HG02678 (cell line): ENCODE measurements at regions not wholly inside any gene's neighbourhood (a gene's known extent, or its start where the extent isn't known, plus 50 kb on each side); places are given as distances from the start of the nearest gene placed in this dataset.
A peak's percentile ranks its signal among the peaks of the same experiment; 100 is the strongest.

ENCODE experiments used
- ATAC-seq: cut with Tn5 transposase; IDR thresholded peaks from one replicate; pipeline ENCODE4 v1.9.1; 2021; ENCODE audit warnings: mild to moderate bottlenecking, moderate library complexity; ENCODE audit not compliant: unreplicated experiment

- no peak for ATAC-seq
These were observed 86.2 kb upstream of the RPS6KA3 start for GRCh38 chrX:20352935-20353336.

- ATAC-seq: no peak
These were observed 85.8 kb upstream of the RPS6KA3 start for GRCh38 chrX:20352504-20352903.

DNA sequence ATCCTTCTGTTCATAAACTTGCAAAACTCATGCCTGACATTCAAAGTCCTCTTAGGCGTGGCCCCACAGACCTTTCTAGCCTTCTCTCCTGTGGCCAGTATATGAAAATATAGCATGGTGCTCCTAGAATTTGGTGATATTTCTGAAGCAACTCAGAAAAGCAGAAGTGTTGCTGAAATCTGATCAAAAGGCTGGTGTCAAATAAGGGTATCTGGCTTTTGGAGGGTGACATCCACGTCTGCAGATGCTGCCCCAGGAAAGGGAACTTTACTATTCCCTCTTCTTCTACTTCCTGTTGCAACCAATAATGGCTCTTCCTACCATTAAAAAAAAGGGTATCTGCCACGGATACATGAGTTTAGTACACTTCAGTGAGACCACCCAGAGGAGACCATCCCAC lies 83.9 kb upstream of the RPS6KA3 start:
- ATAC-seq: no peak

GRCh38 chrX:20348139-20348538 lies 81.4 kb upstream of the RPS6KA3 start:
- no peak for ATAC-seq

GRCh38 chrX:20347481-20347880 lies 80.8 kb upstream of the RPS6KA3 start:
- ATAC-seq: no peak

DNA sequence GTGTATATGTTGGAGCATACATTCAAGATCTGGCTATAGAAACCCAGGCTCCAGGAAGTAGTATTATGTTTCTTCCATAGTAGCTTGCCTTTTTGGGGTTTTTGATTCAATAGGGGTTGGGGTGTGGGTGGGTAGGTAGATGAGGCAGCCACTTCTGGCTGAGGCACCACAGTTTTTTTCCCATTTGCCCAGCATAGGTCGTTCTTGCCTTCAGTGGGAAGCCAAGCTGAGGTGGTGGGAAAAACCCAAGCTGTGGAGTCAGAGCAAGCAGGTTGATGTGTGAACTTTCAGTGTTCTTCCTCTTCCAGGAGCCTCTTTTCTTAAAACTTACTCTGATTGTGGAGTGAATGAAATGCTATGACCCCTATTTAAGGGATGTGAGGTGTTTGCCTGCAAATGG lies 67.0 kb upstream of the RPS6KA3 start:
- ATAC-seq: no peak

- ATAC-seq: no peak
These were observed 63.8 kb upstream of the RPS6KA3 start for GRCh38 chrX:20330545-20330944.

GRCh38 chrX:20329435-20329834 lies 62.7 kb upstream of the RPS6KA3 start:
- no peak for ATAC-seq

- ATAC-seq: no peak
These were observed 59.2 kb upstream of the RPS6KA3 start for GRCh38 chrX:20325786-20326388.

DNA sequence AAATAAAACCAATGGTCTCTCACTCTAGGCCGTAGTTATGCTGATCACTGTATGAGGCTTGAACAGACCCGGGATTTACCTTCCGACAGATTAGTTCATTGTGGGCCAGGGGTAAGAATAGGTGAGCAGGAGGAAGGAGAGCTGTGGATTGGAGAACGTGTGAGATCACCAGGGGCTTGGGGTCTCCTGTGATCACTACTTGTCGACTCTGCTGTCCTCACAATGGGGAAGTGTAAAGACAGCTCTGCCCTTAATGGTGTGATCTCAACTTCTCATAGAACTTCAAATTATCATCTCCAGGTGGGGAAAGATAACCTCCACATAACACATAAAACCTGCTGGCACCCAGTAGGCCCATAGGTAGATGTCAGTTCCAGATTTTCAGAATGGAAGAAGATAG lies 56.2 kb upstream of the RPS6KA3 start:
- ATAC-seq: no peak

DNA sequence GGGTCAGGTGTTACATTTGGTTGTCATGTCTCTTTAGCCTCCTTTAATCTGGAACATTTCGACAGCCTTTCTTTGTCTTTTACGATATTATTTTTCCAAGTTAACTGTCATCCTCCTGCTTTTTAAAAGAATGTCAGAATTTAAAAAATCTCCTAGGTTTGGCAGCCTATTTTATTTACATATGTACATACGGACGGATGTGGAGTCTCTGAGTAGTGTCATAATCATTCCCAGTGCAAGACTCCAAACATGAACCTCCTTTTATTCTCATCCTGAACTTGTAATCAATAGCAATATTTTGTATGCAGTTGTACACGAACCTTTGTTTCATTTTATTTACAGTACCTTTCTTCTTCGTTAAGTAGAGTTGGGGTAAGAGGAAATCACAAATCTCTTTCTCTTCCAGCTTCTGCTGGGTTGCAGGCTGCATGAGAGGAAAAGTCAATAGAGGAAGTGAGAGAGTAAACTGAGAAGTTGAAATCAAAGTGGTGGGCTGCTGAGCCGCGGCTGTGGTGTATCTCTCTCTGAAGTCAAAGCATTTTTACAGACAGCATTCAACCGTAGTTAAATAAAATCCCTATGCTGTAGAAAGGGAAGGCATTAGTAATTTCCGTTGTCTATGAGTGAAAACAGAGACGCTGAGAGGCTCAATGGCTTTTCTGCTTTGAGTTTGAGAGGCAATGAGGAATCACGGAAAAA lies 53.9 kb upstream of the RPS6KA3 start:
- ATAC-seq: peak; percentile 95

- no peak for ATAC-seq
These were observed 52.3 kb upstream of the RPS6KA3 start for GRCh38 chrX:20319054-20319453.

- ATAC-seq: no peak
These were observed 51.2 kb upstream of the RPS6KA3 start for GRCh38 chrX:20317873-20318272.
